K562 (cell line): ENCODE measurements at regions not wholly inside any gene's neighbourhood (a gene's known extent, or its start where the extent isn't known, plus 50 kb on each side); places are given as distances from the start of the nearest gene placed in this dataset.

Experiments
- ATAC-seq: fragments of 200-7000 bp; cut with Tn5 transposase; 3 replicates; pipeline ENCODE4 v1.9.1; 2020; ENCODE audit warnings: moderate library complexity
- BruUV-seq: library from RNA; stranded (reverse); fragments of 400-500 nt; replicated peaks from 2 replicates; lab custom pipeline; 2021; lab: Mats Ljungman, UMichigan
- CTCF ChIA-PET: fragments of 300-600 bp; formaldehyde crosslinking; extraction: SDS; loops from one replicate; lab custom pipeline; 2021; ENCODE audit warnings: low intra/inter-chr PET ratio; lab: Yijun Ruan, JAX
- POLR2A ChIA-PET: fragments of 300-600, 350-650 bp; sonication (Branson Sonifier 250); formaldehyde crosslinking; extraction: SDS; loops from one replicate; lab custom pipeline; 2021; ENCODE audit warnings: antibody characterized with exemption, inconsistent platforms; lab: Yijun Ruan, JAX
- DNase-seq, 4 experiments: peaks; one replicate each; pipeline versions ENCODE4 v3.0.0 to v3.0.0-alpha.2; 2011 to 2018; ENCODE audit warnings: low spot score in 3 of 4, mixed read lengths in 3 of 4; ENCODE audit errors: extremely low read depth in 1 of 4
- FAIRE-seq: peaks from 2 replicates; lab custom pipeline; 2011; peaks lifted over from hg19 to GRCh38; lab: Jason Lieb, UNC
- H2AFZ ChIP-seq: 2 replicates; pipeline ENCODE4 v1.6.0; 2011; ENCODE audit warnings: low read depth, low read length, control low read depth, inconsistent platforms
- H3K27ac ChIP-seq: fragments of 200-600 bp; 3 replicates; pipeline ENCODE4 v1.8.0; 2011; ENCODE audit warnings: low read depth, mild to moderate bottlenecking, control low read depth, inconsistent platforms, low read length, moderate library complexity, mixed read lengths; ENCODE audit errors: extremely low read depth
- H3K27me3 ChIP-seq, 2 experiments: fragments of 300-600 bp in 1 of 2; 2 replicates in 1 of 2; 3 replicates in 1 of 2; pipeline versions ENCODE4 v1.6.0 to v1.8.0; 2011; ENCODE audit warnings: inconsistent platforms in 2 of 2, low read length in 2 of 2, mild to moderate bottlenecking in 1 of 2, mixed read lengths in 1 of 2, moderate library complexity in 1 of 2; ENCODE audit not compliant: control insufficient read depth in 2 of 2, insufficient read depth in 2 of 2
- H3K36me3 ChIP-seq: fragments of 300-600 bp; 3 replicates; pipeline ENCODE4 v1.8.0; 2011; ENCODE audit warnings: mild to moderate bottlenecking, low read length, inconsistent platforms; ENCODE audit not compliant: control insufficient read depth, insufficient read depth
- H3K4me1 ChIP-seq, 2 experiments: fragments of 200-600 bp in 1 of 2; replicated peaks in 1 of 2; 2 replicates in 1 of 2; 3 replicates in 1 of 2; pipeline versions ENCODE4 v1.5.1 to v1.8.0; 2011; ENCODE audit warnings: inconsistent platforms in 2 of 2, low read length in 2 of 2, mild to moderate bottlenecking in 1 of 2, mixed read lengths in 1 of 2, moderate library complexity in 1 of 2; ENCODE audit not compliant: control insufficient read depth in 2 of 2, insufficient read depth in 2 of 2
- H3K4me2 ChIP-seq: 2 replicates; pipeline ENCODE4 v1.6.1; 2011; ENCODE audit warnings: low read length, control low read depth, inconsistent platforms, mixed read lengths; ENCODE audit not compliant: insufficient read depth
- H3K4me3 ChIP-seq: fragments of 200-600 bp; sonication (generic), shearing (Covaris generic); 2 replicates; pipeline ENCODE4 v1.5.1; 2016; ENCODE audit warnings: control low read depth, inconsistent platforms
- H3K79me2 ChIP-seq: fragments of 200-600 bp; 3 replicates; pipeline ENCODE4 v1.8.0; 2011; ENCODE audit warnings: low read length, inconsistent platforms; ENCODE audit not compliant: control insufficient read depth, insufficient read depth
- H3K9ac ChIP-seq, 2 experiments: 2 replicates each; pipeline versions ENCODE4 v1.6.0 to v1.6.1; 2011; ENCODE audit warnings: low read depth in 2 of 2, low read length in 2 of 2, control low read depth in 1 of 2, inconsistent platforms in 1 of 2, mild to moderate bottlenecking in 1 of 2, mixed read lengths in 1 of 2; ENCODE audit not compliant: insufficient read depth in 1 of 2
- H3K9me1 ChIP-seq: one replicate; pipeline ENCODE4 v1.6.0; 2011; ENCODE audit warnings: inconsistent platforms, mild to moderate bottlenecking, low read length, moderate library complexity; ENCODE audit not compliant: control insufficient read depth, insufficient read depth
- H3K9me3 ChIP-seq: replicated peaks from 2 replicates; pipeline ENCODE4 v1.5.1; 2011; ENCODE audit warnings: low read depth, low read length, inconsistent platforms; ENCODE audit not compliant: control insufficient read depth, insufficient read depth
- H4K20me1 ChIP-seq: replicated peaks from 2 replicates; pipeline ENCODE4 v1.6.1; 2011; ENCODE audit warnings: low read length, inconsistent platforms, mixed read lengths; ENCODE audit not compliant: control insufficient read depth, insufficient read depth
- FOXA1 ChIP-seq: fragments of 450-650 bp; IDR thresholded peaks from 2 replicates; pipeline ENCODE4 v1.6.1; 2016; ENCODE audit warnings: mild to moderate bottlenecking, borderline replicate concordance
- HMG20B ChIP-seq: fragments of 250-450 bp; sonication (Bioruptor Pico); IDR thresholded peaks from 2 replicates; pipeline ENCODE4 v1.5.0; 2021; ENCODE audit warnings: mild to moderate bottlenecking
- MBD2 ChIP-seq: sonication (generic); IDR thresholded peaks from 2 replicates; pipeline ENCODE4 v1.6.1; 2016; ENCODE audit warnings: low read depth, borderline replicate concordance
- NR1H2 ChIP-seq: sonication (generic); formaldehyde crosslinking; IDR thresholded peaks from 2 replicates; pipeline ENCODE4 v1.4.0; 2020; ENCODE audit warnings: mild to moderate bottlenecking, missing genetic modification reagents
- NR2F6 ChIP-seq: fragments of 450-650 bp; formaldehyde crosslinking; IDR thresholded peaks from 2 replicates; pipeline ENCODE4 v1.4.0; 2020; ENCODE audit warnings: mild to moderate bottlenecking
- PHB2 ChIP-seq: fragments of 450-650 bp; IDR thresholded peaks from 2 replicates; pipeline ENCODE4 v1.6.1; 2017; ENCODE audit warnings: low read depth
- POLR2H ChIP-seq: IDR thresholded peaks from 2 replicates; pipeline ENCODE4 v1.6.1; 2016; ENCODE audit warnings: missing genetic modification characterization, low read depth, mild to moderate bottlenecking, control low read depth, missing compliant biosample characterization, moderate library complexity
- SAFB2 ChIP-seq: fragments of 200-400 bp; formaldehyde crosslinking; IDR thresholded peaks from 2 replicates; pipeline ENCODE4 v1.6.1; 2018; ENCODE audit warnings: borderline replicate concordance, low read length, low read depth, moderate library complexity; ENCODE audit not compliant: severe bottlenecking
- SMAD1 ChIP-seq: fragments of 150-350 bp; IDR thresholded peaks from 2 replicates; pipeline ENCODE4 v1.6.1; 2014; ENCODE audit warnings: low read length, low read depth; ENCODE audit not compliant: partially characterized antibody
- SRSF3 ChIP-seq: fragments of 200-400 bp; formaldehyde crosslinking; IDR thresholded peaks from 2 replicates; pipeline ENCODE4 v1.6.1; 2016; ENCODE audit warnings: mild to moderate bottlenecking, low read length, moderate library complexity; ENCODE audit not compliant: insufficient read depth
- TAF1 ChIP-seq: IDR thresholded peaks from 2 replicates; pipeline ENCODE4 v1.6.1; 2011; ENCODE audit warnings: mild to moderate bottlenecking, low read length, moderate library complexity; ENCODE audit not compliant: insufficient read depth, control insufficient read depth, severe bottlenecking; ENCODE audit errors: extremely low read depth
- TBP ChIP-seq: optimal IDR thresholded peaks from 2 replicates; pipeline ENCODE3; 2011; ENCODE audit warnings: low read depth, low read length, improper control_type of control experiment
- ZNF23 ChIP-seq: fragments of 250-450 bp; sonication (Bioruptor Pico); IDR thresholded peaks from 2 replicates; pipeline ENCODE4 v1.4.0; 2020; ENCODE audit warnings: mild to moderate bottlenecking
- ZNF57 ChIP-seq: fragments of 450-650 bp; formaldehyde crosslinking; IDR thresholded peaks from 2 replicates; pipeline ENCODE4 v1.4.0; 2020; ENCODE audit warnings: mild to moderate bottlenecking, moderate library complexity
- ZNF699 ChIP-seq: fragments of 250-450 bp; sonication (Bioruptor Pico); IDR thresholded peaks from 2 replicates; pipeline ENCODE4 v1.8.0; 2021; ENCODE audit warnings: mild to moderate bottlenecking, moderate library complexity; ENCODE audit not compliant: insufficient replicate concordance
- ZSCAN32 ChIP-seq: fragments of 450-650 bp; formaldehyde crosslinking; IDR thresholded peaks from 2 replicates; pipeline ENCODE4 v1.4.0; 2020; ENCODE audit warnings: mild to moderate bottlenecking, moderate library complexity
- WGBS: fragments of 100-300 bp; shearing (Covaris generic); methylation state at CpG from one replicate; pipeline ENCODE4 v1.1.6; 2016; ENCODE audit warnings: low coverage, mixed read lengths; ENCODE audit not compliant: insufficient coverage; ENCODE audit errors: missing lambda C conversion rate; 5-methylcytosine and 5-hydroxymethylcytosine counted together
- in situ Hi-C: fragments of 300-500 bp; cut with MboI; formaldehyde crosslinking; loops from 4 replicates; pipeline ENCODE4 v1.15.0; 2018; ENCODE audit warnings: inconsistent platforms, mixed read lengths
- intact Hi-C: fragments of 100-400 bp; cut with micrococcal nuclease; formaldehyde crosslinking; loops from 2 replicates; pipeline ENCODE4 v1.14.2; 2022
- TF ChIP-seq, protein P1 (sequence below): sonication (generic); formaldehyde crosslinking; IDR thresholded peaks from 2 replicates; pipeline ENCODE4 v1.9.0; 2022; ENCODE audit warnings: mild to moderate bottlenecking, missing genetic modification reagents
- TF ChIP-seq, protein P2 (sequence below), 2 experiments: fragments of 450-650 bp in 1 of 2; IDR thresholded peaks; 2 replicates each; pipeline ENCODE4 v1.6.1; 2011 to 2017; ENCODE audit warnings: low read depth in 2 of 2, antibody characterized with exemption in 1 of 2, borderline replicate concordance in 1 of 2, low read length in 1 of 2, mild to moderate bottlenecking in 1 of 2, mixed read lengths in 1 of 2; ENCODE audit not compliant: control insufficient read depth in 1 of 2

DNA sequence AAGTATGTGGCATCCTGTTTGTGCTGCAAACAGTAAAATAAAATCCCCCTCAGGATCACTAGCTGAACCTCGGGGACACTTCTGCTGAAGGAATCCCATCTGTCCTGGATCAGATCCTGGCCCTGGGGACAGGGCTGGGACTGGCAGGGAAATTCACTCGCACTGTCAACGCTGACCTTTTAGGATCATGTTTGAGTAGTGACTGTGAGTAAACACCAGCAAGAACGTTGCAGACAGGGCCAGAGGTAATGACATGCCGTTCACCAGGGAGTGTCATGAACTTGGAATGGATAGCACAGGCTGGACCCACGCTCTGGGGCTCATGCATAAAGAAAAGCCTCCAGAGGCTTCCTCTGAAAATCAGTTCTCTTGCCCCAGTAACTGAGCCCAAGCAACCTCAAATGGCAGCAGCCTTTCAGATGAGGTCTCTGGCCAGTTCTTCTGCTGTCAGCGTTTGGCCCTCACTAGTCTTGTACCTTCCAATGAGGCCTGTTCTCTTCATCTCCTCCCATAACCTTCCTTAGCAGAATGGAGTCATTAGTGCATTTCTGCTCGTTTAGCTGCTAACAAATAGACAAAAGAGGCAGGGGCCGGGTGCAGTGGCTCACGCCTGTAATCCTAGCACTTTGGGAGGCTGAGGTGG lies 51.0 kb upstream of the BARX2 start (continued):
- TF ChIP-seq SAFB2 = no peak
- TF ChIP-seq TBP = no peak
- TF ChIP-seq SRSF3 = no peak

DNA sequence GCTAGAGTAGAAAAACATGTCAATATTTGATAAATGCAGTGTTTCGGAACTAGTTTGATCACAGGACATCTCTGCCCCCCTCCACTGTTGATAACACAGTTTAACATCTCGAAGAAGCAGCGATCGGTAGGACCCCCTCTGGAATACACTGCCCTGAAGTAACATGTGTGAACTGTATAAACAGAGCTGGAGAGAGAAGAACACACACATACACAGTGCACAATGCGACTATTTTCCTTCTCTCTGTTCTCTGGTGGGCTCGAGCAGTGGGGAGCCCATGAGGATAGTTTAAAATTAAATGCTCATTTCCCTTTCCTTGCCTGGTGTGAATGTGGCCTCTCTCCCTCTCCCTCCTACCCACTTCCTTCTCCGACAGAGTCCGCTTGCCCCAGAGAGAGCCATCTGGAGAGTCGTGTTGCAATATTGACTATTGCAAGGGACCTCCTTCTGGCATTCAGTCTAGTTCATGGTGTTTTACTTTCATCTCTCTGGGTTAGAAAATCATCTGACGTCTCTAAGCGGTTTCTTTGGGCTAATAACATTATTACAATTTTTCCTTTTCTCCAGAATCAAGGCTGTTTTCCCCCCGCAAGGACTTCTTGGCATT lies 51.6 kb upstream of the BARX2 start:
- no peak for FAIRE-seq
- no TSS peak for BruUV-seq
- Histone ChIP-seq H3K4me2 (no peak overlapping the region), H2AFZ (no peak overlapping the region), H3K27ac (no peak overlapping the region), H3K9me1 (no peaks in the 10 kb centered on the region), H3K4me3 (no peak overlapping the region), H3K9me3 (no peaks in the 10 kb centered on the region), H3K36me3 (no peaks in the 10 kb centered on the region), H3K9ac (no peak overlapping the region), H3K79me2 (no peaks in the 10 kb centered on the region), H3K4me1 (no peaks in the 10 kb centered on the region), H3K27me3 (no peaks in the 10 kb centered on the region), H4K20me1 (no peaks in the 10 kb centered on the region)
- in situ Hi-C loops (loop anchor here (25.0 kb wide), 1 partner anchor 437 kb away; the partner anchor contains the start of gene KCNJ5), intact Hi-C loops (no loop called here)
- ChIA-PET POLR2A (no interaction called here), CTCF (no interaction called here)
- WGBS = under 1% methylated on average over 10 of the region's 12 CpGs
- no peak; the same call in 2 of the 3 replicates for ATAC-seq
- DNase-seq = no peak
- TF ChIP-seq TAF1 = no peak
- TF ChIP-seq SMAD1 = no peak
- TF ChIP-seq MBD2 = no peak
- no peak for TF ChIP-seq ZNF699 (CRISPR knock-in tag)
- TF ChIP-seq PHB2 = no peak
- no peak for TF ChIP-seq POLR2H (tag)
- TF ChIP-seq, protein P1, sequence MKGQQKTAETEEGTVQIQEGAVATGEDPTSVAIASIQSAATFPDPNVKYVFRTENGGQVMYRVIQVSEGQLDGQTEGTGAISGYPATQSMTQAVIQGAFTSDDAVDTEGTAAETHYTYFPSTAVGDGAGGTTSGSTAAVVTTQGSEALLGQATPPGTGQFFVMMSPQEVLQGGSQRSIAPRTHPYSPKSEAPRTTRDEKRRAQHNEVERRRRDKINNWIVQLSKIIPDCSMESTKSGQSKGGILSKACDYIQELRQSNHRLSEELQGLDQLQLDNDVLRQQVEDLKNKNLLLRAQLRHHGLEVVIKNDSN (CRISPR knock-in tag) = no peak
- no peak for TF ChIP-seq HMG20B (CRISPR knock-in tag)
- no peak for TF ChIP-seq NR2F6 (CRISPR knock-in tag)
- no peak for TF ChIP-seq NR1H2 (CRISPR knock-in tag)
- TF ChIP-seq FOXA1 = no peak
- TF ChIP-seq ZNF57 (CRISPR knock-in tag) = no peak
- TF ChIP-seq, protein P2, sequence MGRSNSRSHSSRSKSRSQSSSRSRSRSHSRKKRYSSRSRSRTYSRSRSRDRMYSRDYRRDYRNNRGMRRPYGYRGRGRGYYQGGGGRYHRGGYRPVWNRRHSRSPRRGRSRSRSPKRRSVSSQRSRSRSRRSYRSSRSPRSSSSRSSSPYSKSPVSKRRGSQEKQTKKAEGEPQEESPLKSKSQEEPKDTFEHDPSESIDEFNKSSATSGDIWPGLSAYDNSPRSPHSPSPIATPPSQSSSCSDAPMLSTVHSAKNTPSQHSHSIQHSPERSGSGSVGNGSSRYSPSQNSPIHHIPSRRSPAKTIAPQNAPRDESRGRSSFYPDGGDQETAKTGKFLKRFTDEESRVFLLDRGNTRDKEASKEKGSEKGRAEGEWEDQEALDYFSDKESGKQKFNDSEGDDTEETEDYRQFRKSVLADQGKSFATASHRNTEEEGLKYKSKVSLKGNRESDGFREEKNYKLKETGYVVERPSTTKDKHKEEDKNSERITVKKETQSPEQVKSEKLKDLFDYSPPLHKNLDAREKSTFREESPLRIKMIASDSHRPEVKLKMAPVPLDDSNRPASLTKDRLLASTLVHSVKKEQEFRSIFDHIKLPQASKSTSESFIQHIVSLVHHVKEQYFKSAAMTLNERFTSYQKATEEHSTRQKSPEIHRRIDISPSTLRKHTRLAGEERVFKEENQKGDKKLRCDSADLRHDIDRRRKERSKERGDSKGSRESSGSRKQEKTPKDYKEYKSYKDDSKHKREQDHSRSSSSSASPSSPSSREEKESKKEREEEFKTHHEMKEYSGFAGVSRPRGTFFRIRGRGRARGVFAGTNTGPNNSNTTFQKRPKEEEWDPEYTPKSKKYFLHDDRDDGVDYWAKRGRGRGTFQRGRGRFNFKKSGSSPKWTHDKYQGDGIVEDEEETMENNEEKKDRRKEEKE (IDR thresholded peaks at IDR 0.05; ENCODE audit: borderline replicate concordance in 1 of 2, control insufficient read depth in 1 of 2, low read depth in 2 of 2, low read length in 1 of 2) = no peak
- TF ChIP-seq ZNF23 (CRISPR knock-in tag) = no peak
- no peak for TF ChIP-seq ZSCAN32
